PFSK-1 (cell line): ENCODE measurements at regions not wholly inside any gene's neighbourhood (a gene's known extent, or its start where the extent isn't known, plus 50 kb on each side); places are given as distances from the start of the nearest gene placed in this dataset.

Experiments used
- FOXP2 ChIP-seq: optimal IDR thresholded peaks from 2 replicates; pipeline ENCODE3; 2011; ENCODE audit warnings: borderline replicate concordance, control low read depth, inconsistent platforms; ENCODE audit not compliant: insufficient read depth; ENCODE audit errors: extremely low read length, extremely low read depth
- POLR2AphosphoS5 ChIP-seq: IDR thresholded peaks from 2 replicates; pipeline ENCODE4 v1.6.1; 2012; ENCODE audit warnings: low read depth, mild to moderate bottlenecking, control low read depth, low read length, moderate library complexity
- SIN3A ChIP-seq: IDR thresholded peaks from 2 replicates; pipeline ENCODE4 v1.6.1; 2012; ENCODE audit warnings: mild to moderate bottlenecking, low read length, moderate library complexity, borderline replicate concordance; ENCODE audit not compliant: insufficient read depth
- TAF1 ChIP-seq: IDR thresholded peaks from 2 replicates; pipeline ENCODE4 v1.6.1; 2012; ENCODE audit warnings: low read length, control low read depth, borderline replicate concordance; ENCODE audit not compliant: insufficient read depth
- TF ChIP-seq, protein P1 (sequence below), 2 experiments: IDR thresholded peaks; 2 replicates each; pipeline versions ENCODE4 v1.6.1 to v1.8.0; 2011 to 2012; ENCODE audit warnings: low read depth in 2 of 2, low read length in 2 of 2, control low read depth in 1 of 2, inconsistent platforms in 1 of 2, mild to moderate bottlenecking in 1 of 2, moderate library complexity in 1 of 2; ENCODE audit not compliant: insufficient read depth in 1 of 2

DNA sequence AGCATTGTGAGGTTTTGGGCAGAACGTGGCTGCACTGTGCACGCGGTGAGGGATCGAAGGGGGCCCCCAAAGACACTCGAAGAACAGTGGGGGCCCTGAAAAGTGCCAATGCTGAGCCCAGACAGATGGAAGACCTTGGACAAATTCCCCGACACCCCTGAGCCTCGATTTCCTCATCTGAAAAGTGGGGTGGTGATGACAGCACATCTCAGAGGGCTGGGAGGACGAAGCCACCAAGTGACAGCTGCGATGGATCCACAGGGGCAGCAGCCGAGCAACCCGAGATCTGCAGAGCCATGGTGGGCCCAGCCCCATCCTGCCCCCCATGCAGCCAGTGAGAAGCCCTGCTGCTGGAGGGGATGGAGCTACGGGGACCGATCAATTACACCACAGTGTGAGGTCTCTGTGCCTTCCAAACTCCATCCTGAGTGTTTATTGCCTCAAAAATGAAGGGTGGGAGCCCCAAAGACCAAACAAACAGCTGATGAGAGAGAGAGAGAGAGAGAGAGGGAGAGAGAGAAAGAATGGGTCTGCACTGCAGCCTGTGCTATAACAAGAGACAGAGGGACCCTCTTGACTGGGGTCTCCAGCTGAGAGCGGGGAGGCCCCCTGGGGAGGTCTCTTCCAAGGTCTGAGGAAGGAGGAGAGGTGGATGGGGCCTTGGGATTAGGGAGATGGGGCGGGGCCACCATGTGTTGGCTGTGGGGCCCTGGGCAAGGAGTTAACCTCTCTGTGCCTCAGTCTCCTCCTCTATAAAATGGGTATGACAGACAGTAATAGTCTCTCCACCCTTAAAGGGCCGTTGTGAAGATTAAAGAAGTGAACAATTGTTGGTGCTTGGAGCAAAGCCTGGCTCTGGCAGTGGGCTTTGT, 134.4 kb upstream of the IER5L start:
- TF ChIP-seq, protein P1, sequence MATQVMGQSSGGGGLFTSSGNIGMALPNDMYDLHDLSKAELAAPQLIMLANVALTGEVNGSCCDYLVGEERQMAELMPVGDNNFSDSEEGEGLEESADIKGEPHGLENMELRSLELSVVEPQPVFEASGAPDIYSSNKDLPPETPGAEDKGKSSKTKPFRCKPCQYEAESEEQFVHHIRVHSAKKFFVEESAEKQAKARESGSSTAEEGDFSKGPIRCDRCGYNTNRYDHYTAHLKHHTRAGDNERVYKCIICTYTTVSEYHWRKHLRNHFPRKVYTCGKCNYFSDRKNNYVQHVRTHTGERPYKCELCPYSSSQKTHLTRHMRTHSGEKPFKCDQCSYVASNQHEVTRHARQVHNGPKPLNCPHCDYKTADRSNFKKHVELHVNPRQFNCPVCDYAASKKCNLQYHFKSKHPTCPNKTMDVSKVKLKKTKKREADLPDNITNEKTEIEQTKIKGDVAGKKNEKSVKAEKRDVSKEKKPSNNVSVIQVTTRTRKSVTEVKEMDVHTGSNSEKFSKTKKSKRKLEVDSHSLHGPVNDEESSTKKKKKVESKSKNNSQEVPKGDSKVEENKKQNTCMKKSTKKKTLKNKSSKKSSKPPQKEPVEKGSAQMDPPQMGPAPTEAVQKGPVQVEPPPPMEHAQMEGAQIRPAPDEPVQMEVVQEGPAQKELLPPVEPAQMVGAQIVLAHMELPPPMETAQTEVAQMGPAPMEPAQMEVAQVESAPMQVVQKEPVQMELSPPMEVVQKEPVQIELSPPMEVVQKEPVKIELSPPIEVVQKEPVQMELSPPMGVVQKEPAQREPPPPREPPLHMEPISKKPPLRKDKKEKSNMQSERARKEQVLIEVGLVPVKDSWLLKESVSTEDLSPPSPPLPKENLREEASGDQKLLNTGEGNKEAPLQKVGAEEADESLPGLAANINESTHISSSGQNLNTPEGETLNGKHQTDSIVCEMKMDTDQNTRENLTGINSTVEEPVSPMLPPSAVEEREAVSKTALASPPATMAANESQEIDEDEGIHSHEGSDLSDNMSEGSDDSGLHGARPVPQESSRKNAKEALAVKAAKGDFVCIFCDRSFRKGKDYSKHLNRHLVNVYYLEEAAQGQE (IDR thresholded peaks at IDR 0.05; ENCODE audit: insufficient read depth in 1 of 2, low read depth in 2 of 2, low read length in 2 of 2): no peak
- no peak for TF ChIP-seq SIN3A
- no peak for TF ChIP-seq TAF1
- TF ChIP-seq POLR2AphosphoS5: no peak
- no peak for TF ChIP-seq FOXP2

DNA sequence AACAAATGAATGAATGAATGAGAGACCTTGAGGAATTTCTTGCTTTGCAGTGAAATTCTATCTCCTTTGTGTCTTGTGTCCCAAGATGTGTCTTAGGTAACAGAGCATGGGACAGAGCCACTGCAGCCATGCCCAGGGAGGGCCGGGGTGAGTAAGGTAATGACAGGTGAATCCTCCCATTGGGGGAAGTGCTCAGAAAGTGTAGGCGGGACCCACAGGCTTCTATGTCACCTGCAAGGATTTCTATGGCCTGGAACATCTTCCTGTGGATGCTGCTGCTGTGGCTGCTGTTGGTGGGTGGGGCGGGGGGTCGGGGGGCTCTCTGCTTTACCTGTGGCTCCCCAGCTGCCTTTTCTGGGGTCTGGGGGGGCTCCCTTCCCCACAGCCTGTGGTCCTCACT, 133.6 kb upstream of the IER5L start:
- TF ChIP-seq FOXP2 (no peak), POLR2AphosphoS5 (no peak), SIN3A (no peak), TAF1 (no peak)
- TF ChIP-seq, protein P1 (IDR thresholded peaks at IDR 0.05; ENCODE audit: insufficient read depth in 1 of 2, low read depth in 2 of 2, low read length in 2 of 2): no peak

DNA sequence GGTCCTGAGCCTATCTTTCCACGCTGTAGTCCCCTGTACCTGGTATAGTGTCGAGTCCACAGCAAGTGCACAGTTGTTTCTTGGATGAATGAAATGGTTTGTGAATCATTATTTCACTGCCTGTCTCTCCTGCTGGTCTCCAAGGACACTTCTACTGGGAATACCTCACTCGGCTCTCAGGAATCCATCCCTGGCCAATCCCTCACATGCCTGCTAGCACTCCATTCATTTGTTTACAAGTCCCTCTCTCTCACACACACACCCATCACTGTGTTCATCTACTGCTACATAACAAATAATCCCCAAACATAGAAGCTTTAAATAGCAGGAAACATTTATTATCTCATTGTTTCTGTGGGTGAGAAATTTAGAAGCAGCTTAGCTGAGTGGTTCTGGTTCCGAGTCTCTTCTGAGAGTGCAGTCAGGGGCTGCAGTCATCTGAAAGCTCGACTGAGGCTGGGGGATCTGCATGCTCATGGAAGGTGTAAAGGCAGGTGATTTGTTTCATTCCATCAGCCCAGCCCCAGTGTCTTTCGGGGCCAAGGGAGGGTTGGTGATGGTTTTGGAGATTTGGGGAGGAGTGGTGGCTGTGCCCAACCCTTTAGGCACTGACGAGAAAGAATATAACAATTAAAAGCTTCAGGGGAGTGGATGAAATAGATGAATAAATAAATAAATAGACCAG, 132.7 kb upstream of the IER5L start:
- no peak for TF ChIP-seq POLR2AphosphoS5
- TF ChIP-seq FOXP2: no peak
- TF ChIP-seq, protein P1 (IDR thresholded peaks at IDR 0.05; ENCODE audit: insufficient read depth in 1 of 2, low read depth in 2 of 2, low read length in 2 of 2): no peak
- TF ChIP-seq TAF1: no peak
- TF ChIP-seq SIN3A: no peak

DNA sequence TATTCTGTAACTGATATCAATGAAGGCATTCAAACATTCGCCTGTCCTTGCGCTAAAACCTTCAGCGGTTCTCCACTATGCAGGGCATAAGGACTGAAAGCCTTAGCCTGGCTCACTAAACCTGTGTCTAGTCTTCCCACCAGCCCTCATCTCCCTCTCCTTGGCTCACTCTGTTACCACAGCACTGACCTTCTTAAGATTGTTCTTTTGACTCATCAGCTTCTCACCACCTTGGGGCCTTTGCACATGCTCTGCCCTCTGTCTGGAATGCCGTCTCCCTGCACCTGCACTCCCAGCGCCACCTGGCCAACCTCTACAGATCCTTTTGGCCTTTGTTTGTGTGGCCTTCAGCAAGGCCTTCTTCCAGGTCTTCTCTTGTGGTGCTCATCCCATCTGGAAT, 131.8 kb upstream of the IER5L start:
- TF ChIP-seq SIN3A (no peak), POLR2AphosphoS5 (no peak), TAF1 (no peak), FOXP2 (no peak)
- TF ChIP-seq, protein P1 (IDR thresholded peaks at IDR 0.05; ENCODE audit: insufficient read depth in 1 of 2, low read depth in 2 of 2, low read length in 2 of 2): no peak
